ENCODE measurements at regions not wholly inside any gene's neighbourhood (a gene's known extent, or its start where the extent isn't known, plus 50 kb on each side); places are given as distances from the start of the nearest gene placed in this dataset.

DNA sequence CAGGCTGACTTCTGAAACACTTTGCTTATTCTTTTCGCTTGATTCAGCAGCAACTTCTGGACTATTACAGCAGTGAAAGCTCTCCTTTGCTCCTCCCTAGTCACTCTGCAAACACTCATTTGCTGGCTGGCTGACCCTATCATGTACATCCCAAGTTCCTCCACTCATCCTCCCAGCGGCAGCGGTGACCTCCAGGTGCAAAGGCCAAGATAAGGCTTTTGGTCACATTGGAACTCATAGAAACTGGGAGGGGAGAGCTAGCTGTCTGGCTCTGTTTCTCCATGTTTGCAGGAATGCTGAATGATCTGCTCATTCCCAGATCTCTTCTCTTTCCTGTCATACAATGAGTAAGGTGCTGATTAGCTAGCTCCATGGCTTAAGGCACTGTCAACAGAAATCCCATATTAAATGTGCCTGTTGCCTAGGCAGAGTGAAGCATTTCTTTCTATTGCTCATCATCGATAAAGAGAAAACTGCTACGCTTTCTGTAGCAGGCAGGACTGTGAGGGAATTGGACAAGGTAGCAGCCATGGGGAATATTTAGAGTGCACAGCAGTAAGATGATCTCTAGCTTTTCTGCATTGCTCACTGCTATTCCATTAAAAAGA, 250.5 kb upstream of the PDE4D start:
- H3K4me3 ChIP-seq (ENCODE audit: control extremely low read depth in 1 of 5, extremely low read depth in 1 of 5, insufficient read depth in 1 of 5, low read depth in 2 of 5, low read length in 4 of 5): no peak overlapping the region
- no peak overlapping the region for H3K27ac Mint-ChIP-seq
- H3K4me2 ChIP-seq (replicated peaks; ENCODE audit: low read depth, low read length, poor library complexity, severe bottlenecking): no peak overlapping the region
- ATAC-seq (ENCODE audit: low read depth) (no peak), DNase-seq (no peak)
- no peak overlapping the region for H3K4me3 Mint-ChIP-seq
- no peaks in the 10 kb centered on the region for H3K4me1 Mint-ChIP-seq
- TF ChIP-seq, protein P1, sequence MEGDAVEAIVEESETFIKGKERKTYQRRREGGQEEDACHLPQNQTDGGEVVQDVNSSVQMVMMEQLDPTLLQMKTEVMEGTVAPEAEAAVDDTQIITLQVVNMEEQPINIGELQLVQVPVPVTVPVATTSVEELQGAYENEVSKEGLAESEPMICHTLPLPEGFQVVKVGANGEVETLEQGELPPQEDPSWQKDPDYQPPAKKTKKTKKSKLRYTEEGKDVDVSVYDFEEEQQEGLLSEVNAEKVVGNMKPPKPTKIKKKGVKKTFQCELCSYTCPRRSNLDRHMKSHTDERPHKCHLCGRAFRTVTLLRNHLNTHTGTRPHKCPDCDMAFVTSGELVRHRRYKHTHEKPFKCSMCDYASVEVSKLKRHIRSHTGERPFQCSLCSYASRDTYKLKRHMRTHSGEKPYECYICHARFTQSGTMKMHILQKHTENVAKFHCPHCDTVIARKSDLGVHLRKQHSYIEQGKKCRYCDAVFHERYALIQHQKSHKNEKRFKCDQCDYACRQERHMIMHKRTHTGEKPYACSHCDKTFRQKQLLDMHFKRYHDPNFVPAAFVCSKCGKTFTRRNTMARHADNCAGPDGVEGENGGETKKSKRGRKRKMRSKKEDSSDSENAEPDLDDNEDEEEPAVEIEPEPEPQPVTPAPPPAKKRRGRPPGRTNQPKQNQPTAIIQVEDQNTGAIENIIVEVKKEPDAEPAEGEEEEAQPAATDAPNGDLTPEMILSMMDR (IDR thresholded peaks at IDR 0.05): no peak
- TF ChIP-seq EZH2 (IDR thresholded peaks at IDR 0.05; ENCODE audit: borderline replicate concordance, insufficient read depth, low read depth, low read length, poor library complexity, severe bottlenecking): no peak
- no peak overlapping the region for H3K27ac ChIP-seq (ENCODE audit: low read length in 2 of 2)
- no peaks in the 10 kb centered on the region for H3K9me3 Mint-ChIP-seq (ENCODE audit: insufficient read depth)
- no peak overlapping the region for H3K9ac ChIP-seq (ENCODE audit: low read length)
- H2AFZ ChIP-seq (ENCODE audit: insufficient read depth, low read depth, low read length, poor library complexity, severe bottlenecking): no peak overlapping the region
- H3K27me3 ChIP-seq (replicated peaks in 1 of 4; ENCODE audit: control extremely low read depth in 1 of 4, control insufficient read depth in 3 of 4, insufficient read depth in 4 of 4, low read length in 3 of 4): no peaks in the 10 kb centered on the region
- intact Hi-C loops (cut with micrococcal nuclease): no loop called here
- no peaks in the 10 kb centered on the region for H3K27me3 Mint-ChIP-seq
- POLR2A ChIA-PET: no interaction called here
- no peaks in the 10 kb centered on the region for H3K4me1 ChIP-seq (ENCODE audit: control insufficient read depth in 2 of 2, insufficient read depth in 2 of 2, low read length in 2 of 2)
- no peaks in the 10 kb centered on the region for H4K20me1 ChIP-seq (ENCODE audit: control insufficient read depth, insufficient read depth, low read length, poor library complexity, severe bottlenecking)
- WGBS (ENCODE audit: insufficient coverage): 100% methylated on average over 2 of the region's 5 CpGs
- CTCF ChIA-PET: no interaction called here
- H3K9me3 ChIP-seq (ENCODE audit: control extremely low read depth in 1 of 3, control insufficient read depth in 2 of 3, insufficient read depth in 1 of 3, low read length in 2 of 3): no peaks in the 10 kb centered on the region
- H3K36me3 ChIP-seq (replicated peaks in 1 of 2; ENCODE audit: control extremely low read depth in 1 of 2, control insufficient read depth in 1 of 2, extremely low read depth in 1 of 2, insufficient read depth in 2 of 2, low read length in 1 of 2): no peaks in the 10 kb centered on the region
- H3K79me2 ChIP-seq (ENCODE audit: control insufficient read depth, insufficient read depth, low read length): no peaks in the 10 kb centered on the region

DNA sequence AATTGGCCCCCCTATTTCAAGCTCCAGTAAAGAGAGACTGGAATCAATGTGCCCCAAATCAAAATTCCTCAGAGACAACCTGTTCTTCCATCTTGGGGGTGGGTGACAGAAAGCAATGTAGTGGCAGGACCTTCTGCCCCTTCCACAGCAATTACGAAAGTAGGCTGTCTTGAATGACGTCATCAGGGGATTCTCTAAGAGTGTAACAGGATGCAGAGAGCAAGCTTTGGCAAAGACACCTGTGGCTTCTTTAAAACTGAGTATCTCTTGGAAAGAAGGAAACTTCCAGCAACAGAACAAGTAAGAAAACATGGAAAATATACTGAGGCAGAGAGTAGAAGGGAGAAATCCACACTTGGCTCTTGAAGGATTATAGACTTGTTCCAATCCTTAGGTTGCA, 247.6 kb upstream of the PDE4D start:
- intact Hi-C loops (cut with micrococcal nuclease): no loop called here
- Histone ChIP-seq H3K9ac (ENCODE audit: low read length) (no peak overlapping the region), H3K79me2 (ENCODE audit: control insufficient read depth, insufficient read depth, low read length) (no peaks in the 10 kb centered on the region), H4K20me1 (ENCODE audit: control insufficient read depth, insufficient read depth, low read length, poor library complexity, severe bottlenecking) (no peaks in the 10 kb centered on the region), H3K27me3 (replicated peaks in 1 of 4; ENCODE audit: control extremely low read depth in 1 of 4, control insufficient read depth in 3 of 4, insufficient read depth in 4 of 4, low read length in 3 of 4) (no peaks in the 10 kb centered on the region), H3K27ac (ENCODE audit: low read length in 2 of 2) (no peak overlapping the region), H3K4me1 (ENCODE audit: control insufficient read depth in 2 of 2, insufficient read depth in 2 of 2, low read length in 2 of 2) (no peaks in the 10 kb centered on the region), H2AFZ (ENCODE audit: insufficient read depth, low read depth, low read length, poor library complexity, severe bottlenecking) (no peak overlapping the region), H3K4me3 (ENCODE audit: control extremely low read depth in 1 of 5, extremely low read depth in 1 of 5, insufficient read depth in 1 of 5, low read depth in 2 of 5, low read length in 4 of 5) (no peak overlapping the region), H3K4me2 (replicated peaks; ENCODE audit: low read depth, low read length, poor library complexity, severe bottlenecking) (no peak overlapping the region), H3K9me3 (ENCODE audit: control extremely low read depth in 1 of 3, control insufficient read depth in 2 of 3, insufficient read depth in 1 of 3, low read length in 2 of 3) (no peaks in the 10 kb centered on the region), H3K36me3 (replicated peaks in 1 of 2; ENCODE audit: control extremely low read depth in 1 of 2, control insufficient read depth in 1 of 2, extremely low read depth in 1 of 2, insufficient read depth in 2 of 2, low read length in 1 of 2) (no peaks in the 10 kb centered on the region)
- Mint-ChIP-seq H3K27me3 (no peaks in the 10 kb centered on the region), H3K4me3 (no peak overlapping the region), H3K27ac (no peak overlapping the region), H3K9me3 (ENCODE audit: insufficient read depth) (no peaks in the 10 kb centered on the region), H3K4me1 (no peaks in the 10 kb centered on the region)
- ChIA-PET POLR2A (no interaction called here), CTCF (no interaction called here)
- TF ChIP-seq, protein P1 (IDR thresholded peaks at IDR 0.05): no peak
- TF ChIP-seq EZH2 (IDR thresholded peaks at IDR 0.05; ENCODE audit: borderline replicate concordance, insufficient read depth, low read depth, low read length, poor library complexity, severe bottlenecking): no peak
- no CpG with 5 or more reads among the region's 2 CpGs for WGBS (ENCODE audit: insufficient coverage)
- DNase-seq (no peak), ATAC-seq (ENCODE audit: low read depth) (no peak)
